ENCODE measurements at regions not wholly inside any gene's neighbourhood (a gene's known extent, or its start where the extent isn't known, plus 50 kb on each side); places are given as distances from the start of the nearest gene placed in this dataset.
"Not testable (repeated sequence)": the region's sequence is repeated elsewhere in the genome, so short reads cannot be mapped to it uniquely, and the experiment has no call there.

DNA sequence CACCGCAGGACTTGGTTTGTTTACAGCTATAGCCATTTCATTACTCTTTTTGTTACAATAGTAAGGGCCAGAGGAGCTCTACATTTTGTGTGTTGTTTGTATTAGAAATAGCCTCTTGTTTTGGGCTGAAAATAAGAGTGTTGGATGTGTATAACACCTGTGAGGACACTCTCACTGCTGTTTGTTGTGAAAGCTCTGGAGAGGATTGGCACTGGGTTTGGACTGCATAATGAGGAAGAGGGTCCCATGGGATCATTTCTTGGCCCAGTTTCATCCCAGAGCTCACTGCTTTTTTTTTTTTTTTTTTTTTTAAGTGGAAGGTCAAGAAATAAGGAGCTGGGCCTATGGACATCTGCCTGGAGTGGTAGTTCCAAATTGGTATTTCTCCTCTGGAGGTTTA is 61.6 kb upstream of the KIAA0040 start:
- H3K9me3 ChIP-seq (ENCODE audit: low read length), result peaks cover 10% of the 10 kb centered on the region; the same call in 1 of the 2 replicates
- no peaks in the 10 kb centered on the region for H4K20me1 ChIP-seq (ENCODE audit: insufficient read depth, low read length)
- BruUV-seq (replicated peaks), result no TSS peak
- TF ChIP-seq EZH2phosphoT487 (IDR thresholded peaks at IDR 0.05; ENCODE audit: borderline replicate concordance, low read depth, low read length) (no peak), CTCF (conservative IDR thresholded peaks at IDR 0.05; ENCODE audit: low read length) (no peak)
- no peak for DNase-seq (ENCODE audit: low spot score)
- intact Hi-C loops (cut with micrococcal nuclease; ENCODE audit: unreplicated experiment), result no loop called here
- ChIA-PET CTCF (ENCODE audit: unreplicated experiment) (no interaction called here), POLR2A (interaction anchor here (0.7 to 1.6 kb wide), 4 partner anchors 33 to 137 kb away, joined by 3 to 5 read pairs (median 3); no protein-coding TSS in a partner anchor)
- H2AFZ ChIP-seq (ENCODE audit: low read length), result no peak overlapping the region
- no peak overlapping the region for H3K4me2 ChIP-seq (ENCODE audit: low read length)
- H3K79me2 ChIP-seq (ENCODE audit: insufficient read depth, low read depth, low read length), result no peaks in the 10 kb centered on the region
- H3K4me3 ChIP-seq (ENCODE audit: low read depth, low read length, poor library complexity, severe bottlenecking), result no peak overlapping the region
- no peaks in the 10 kb centered on the region for H3K4me1 ChIP-seq (ENCODE audit: insufficient read depth, low read length, poor library complexity, severe bottlenecking)
- H3K9me2 ChIP-seq (ENCODE audit: insufficient read depth, low read length), result no peaks in the 10 kb centered on the region
- no peak overlapping the region for H3K27ac ChIP-seq (ENCODE audit: low read depth, low read length, poor library complexity, severe bottlenecking)
- no peaks in the 10 kb centered on the region for H3K36me3 ChIP-seq (ENCODE audit: insufficient read depth, low read length)

- H4K20me1 ChIP-seq (ENCODE audit: insufficient read depth, low read length), result no peaks in the 10 kb centered on the region
- TF ChIP-seq EZH2phosphoT487 (IDR thresholded peaks at IDR 0.05; ENCODE audit: borderline replicate concordance, low read depth, low read length) (no peak), CTCF (conservative IDR thresholded peaks at IDR 0.05; ENCODE audit: low read length) (no peak)
- H2AFZ ChIP-seq (ENCODE audit: low read length), result no peak overlapping the region
- H3K9me3 ChIP-seq (ENCODE audit: low read length), result peaks cover 10% of the 10 kb centered on the region; the same call in 1 of the 2 replicates
- ChIA-PET CTCF (ENCODE audit: unreplicated experiment) (no interaction called here), POLR2A (no interaction called here)
- H3K79me2 ChIP-seq (ENCODE audit: insufficient read depth, low read depth, low read length), result no peaks in the 10 kb centered on the region
- no TSS peak for BruUV-seq (replicated peaks)
- H3K27ac ChIP-seq (ENCODE audit: low read depth, low read length, poor library complexity, severe bottlenecking), result no peak overlapping the region
- no peak for DNase-seq (ENCODE audit: low spot score)
- H3K9me2 ChIP-seq (ENCODE audit: insufficient read depth, low read length), result no peaks in the 10 kb centered on the region
- no peak overlapping the region for H3K4me3 ChIP-seq (ENCODE audit: low read depth, low read length, poor library complexity, severe bottlenecking)
- intact Hi-C loops (cut with micrococcal nuclease; ENCODE audit: unreplicated experiment), result no loop called here
- H3K4me2 ChIP-seq (ENCODE audit: low read length), result no peak overlapping the region
- H3K36me3 ChIP-seq (ENCODE audit: insufficient read depth, low read length), result no peaks in the 10 kb centered on the region
- no peaks in the 10 kb centered on the region for H3K4me1 ChIP-seq (ENCODE audit: insufficient read depth, low read length, poor library complexity, severe bottlenecking)
These were observed 60.0 kb upstream of the KIAA0040 start for GRCh38 chr1:175252561-175252960.

DNA sequence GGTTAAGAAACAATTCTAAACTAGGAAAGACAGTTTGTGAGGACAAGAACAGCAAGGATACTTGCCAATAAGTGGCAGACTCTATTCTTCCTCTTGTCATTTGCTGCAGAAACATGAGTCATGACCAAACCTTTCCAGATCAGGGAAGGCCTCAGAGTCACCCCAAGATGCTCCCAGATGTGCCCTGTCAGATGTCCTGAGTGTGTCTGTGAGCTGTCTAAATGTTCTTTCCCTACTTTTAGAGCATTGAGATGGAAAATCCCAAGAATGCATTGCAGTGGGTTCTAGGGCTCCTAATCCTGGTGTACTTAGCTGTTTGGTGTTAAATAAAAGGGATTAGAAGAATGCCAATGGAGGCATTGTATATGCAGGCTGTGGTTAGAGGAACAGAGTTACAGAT is 57.5 kb upstream of the KIAA0040 start:
- H3K9me2 ChIP-seq (ENCODE audit: insufficient read depth, low read length), result no peaks in the 10 kb centered on the region
- CTCF ChIA-PET (ENCODE audit: unreplicated experiment), result no interaction called here
- no peaks in the 10 kb centered on the region for H3K79me2 ChIP-seq (ENCODE audit: insufficient read depth, low read depth, low read length)
- peaks cover 10% of the 10 kb centered on the region; the same call in 1 of the 2 replicates for H3K9me3 ChIP-seq (ENCODE audit: low read length)
- H3K4me1 ChIP-seq (ENCODE audit: insufficient read depth, low read length, poor library complexity, severe bottlenecking), result no peaks in the 10 kb centered on the region
- H2AFZ ChIP-seq (ENCODE audit: low read length), result no peak overlapping the region
- no peak overlapping the region for H3K27ac ChIP-seq (ENCODE audit: low read depth, low read length, poor library complexity, severe bottlenecking)
- H3K4me2 ChIP-seq (ENCODE audit: low read length), result no peak overlapping the region
- TF ChIP-seq CTCF (conservative IDR thresholded peaks at IDR 0.05; ENCODE audit: low read length), result no peak
- no peak for TF ChIP-seq EZH2phosphoT487 (IDR thresholded peaks at IDR 0.05; ENCODE audit: borderline replicate concordance, low read depth, low read length)
- POLR2A ChIA-PET, result no interaction called here
- no peaks in the 10 kb centered on the region for H4K20me1 ChIP-seq (ENCODE audit: insufficient read depth, low read length)
- no peak for DNase-seq (ENCODE audit: low spot score)
- BruUV-seq (replicated peaks), result no TSS peak
- no peaks in the 10 kb centered on the region for H3K36me3 ChIP-seq (ENCODE audit: insufficient read depth, low read length)
- H3K4me3 ChIP-seq (ENCODE audit: low read depth, low read length, poor library complexity, severe bottlenecking), result no peak overlapping the region
- intact Hi-C loops (cut with micrococcal nuclease; ENCODE audit: unreplicated experiment), result no loop called here

- CTCF ChIA-PET (ENCODE audit: unreplicated experiment); H3K4me1 ChIP-seq (ENCODE audit: insufficient read depth, low read length, poor library complexity, severe bottlenecking); H3K4me2 ChIP-seq (ENCODE audit: low read length); DNase-seq (ENCODE audit: low spot score); intact Hi-C loops (cut with micrococcal nuclease; ENCODE audit: unreplicated experiment); H3K79me2 ChIP-seq (ENCODE audit: insufficient read depth, low read depth, low read length); H3K36me3 ChIP-seq (ENCODE audit: insufficient read depth, low read length); H2AFZ ChIP-seq (ENCODE audit: low read length); POLR2A ChIA-PET; H3K4me3 ChIP-seq (ENCODE audit: low read depth, low read length, poor library complexity, severe bottlenecking); H3K27ac ChIP-seq (ENCODE audit: low read depth, low read length, poor library complexity, severe bottlenecking); H4K20me1 ChIP-seq (ENCODE audit: insufficient read depth, low read length); H3K9me2 ChIP-seq (ENCODE audit: insufficient read depth, low read length); BruUV-seq (replicated peaks): not testable (repeated sequence)
- peaks cover 10% of the 10 kb centered on the region; the same call in 1 of the 2 replicates for H3K9me3 ChIP-seq (ENCODE audit: low read length)
These were observed 55.5 kb upstream of the KIAA0040 start for GRCh38 chr1:175248036-175248435.
